Nephron (organoid): ENCODE measurements at regions not wholly inside any gene's neighbourhood (a gene's known extent, or its start where the extent isn't known, plus 50 kb on each side); places are given as distances from the start of the nearest gene placed in this dataset.

Source experiments
- H3K27ac Mint-ChIP-seq, 3 experiments: 2 replicates each; pipeline ENCODE4 v1.8.0; 2020; ENCODE audit warnings: mixed read lengths in 3 of 3, mild to moderate bottlenecking in 2 of 3, moderate library complexity in 1 of 3
- H3K27me3 Mint-ChIP-seq: 2 replicates; pipeline ENCODE4 v1.8.0; 2021; ENCODE audit warnings: low read depth, mild to moderate bottlenecking, moderate library complexity, mixed read lengths
- H3K36me3 Mint-ChIP-seq: 2 replicates; pipeline ENCODE4 v1.8.0; 2020; ENCODE audit warnings: low read depth, mixed read lengths
- H3K4me1 Mint-ChIP-seq: 2 replicates; pipeline ENCODE4 v1.8.0; 2020; ENCODE audit warnings: mixed read lengths
- H3K4me3 Mint-ChIP-seq, 3 experiments: 2 replicates each; pipeline ENCODE4 v1.8.0; 2020; ENCODE audit warnings: mild to moderate bottlenecking in 3 of 3, mixed read lengths in 3 of 3, moderate library complexity in 2 of 3
- H3K9me3 Mint-ChIP-seq: 2 replicates; pipeline ENCODE4 v1.8.0; 2020; ENCODE audit warnings: mixed read lengths
- TF ChIP-seq, protein P1 (sequence below), 3 experiments: fragments of 200-600 bp; sonication (generic); IDR thresholded peaks; one replicate each; pipeline ENCODE4 v1.5.0; 2021; ENCODE audit warnings: antibody characterized with exemption in 3 of 3; ENCODE audit not compliant: unreplicated experiment in 3 of 3

DNA sequence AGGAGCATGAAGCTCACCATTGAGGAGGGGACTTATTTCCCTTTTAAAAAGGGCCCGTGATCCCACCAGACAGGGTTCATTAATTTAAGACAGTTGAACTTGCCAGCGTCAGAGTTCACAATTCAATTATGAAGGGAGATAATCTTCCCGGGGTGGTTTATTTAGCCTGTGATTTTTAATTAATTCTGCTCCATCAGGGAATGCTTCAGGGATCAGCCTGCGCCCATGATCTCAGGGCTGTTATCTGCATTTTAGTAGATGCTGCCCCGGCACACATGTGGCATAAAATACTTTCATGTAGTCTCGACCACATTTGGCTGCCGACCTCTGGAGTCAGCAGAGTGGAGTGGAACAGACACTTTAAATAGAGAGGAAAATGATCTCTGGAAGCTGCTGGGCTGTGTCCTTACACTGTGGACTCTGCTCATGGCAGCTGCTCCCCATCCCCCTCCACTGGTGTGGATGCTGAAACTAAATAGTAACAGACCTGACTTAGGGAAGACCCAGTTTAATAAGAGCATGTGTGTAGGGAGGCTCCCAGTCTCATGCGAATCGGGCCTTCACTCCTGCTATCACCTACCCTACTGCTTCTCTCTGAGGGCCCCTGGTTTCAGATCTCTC is 256.9 kb downstream of the TEX29 start:
- peaks cover 9% of the 10 kb centered on the region for H3K36me3 Mint-ChIP-seq
- TF ChIP-seq, protein P1, sequence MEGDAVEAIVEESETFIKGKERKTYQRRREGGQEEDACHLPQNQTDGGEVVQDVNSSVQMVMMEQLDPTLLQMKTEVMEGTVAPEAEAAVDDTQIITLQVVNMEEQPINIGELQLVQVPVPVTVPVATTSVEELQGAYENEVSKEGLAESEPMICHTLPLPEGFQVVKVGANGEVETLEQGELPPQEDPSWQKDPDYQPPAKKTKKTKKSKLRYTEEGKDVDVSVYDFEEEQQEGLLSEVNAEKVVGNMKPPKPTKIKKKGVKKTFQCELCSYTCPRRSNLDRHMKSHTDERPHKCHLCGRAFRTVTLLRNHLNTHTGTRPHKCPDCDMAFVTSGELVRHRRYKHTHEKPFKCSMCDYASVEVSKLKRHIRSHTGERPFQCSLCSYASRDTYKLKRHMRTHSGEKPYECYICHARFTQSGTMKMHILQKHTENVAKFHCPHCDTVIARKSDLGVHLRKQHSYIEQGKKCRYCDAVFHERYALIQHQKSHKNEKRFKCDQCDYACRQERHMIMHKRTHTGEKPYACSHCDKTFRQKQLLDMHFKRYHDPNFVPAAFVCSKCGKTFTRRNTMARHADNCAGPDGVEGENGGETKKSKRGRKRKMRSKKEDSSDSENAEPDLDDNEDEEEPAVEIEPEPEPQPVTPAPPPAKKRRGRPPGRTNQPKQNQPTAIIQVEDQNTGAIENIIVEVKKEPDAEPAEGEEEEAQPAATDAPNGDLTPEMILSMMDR (IDR thresholded peaks at IDR 0.05; ENCODE audit: unreplicated experiment in 3 of 3), result no peak
- H3K27me3 Mint-ChIP-seq, result peaks cover 19% of the 10 kb centered on the region
- H3K4me3 Mint-ChIP-seq, result peak overlapping the region in 1 of 3 experiments; percentile 54
- peaks cover 44% of the 10 kb centered on the region for H3K9me3 Mint-ChIP-seq
- peaks cover 24% of the 10 kb centered on the region for H3K4me1 Mint-ChIP-seq
- peak overlapping the region; percentile 55 to 75 (median 58) for H3K27ac Mint-ChIP-seq

DNA sequence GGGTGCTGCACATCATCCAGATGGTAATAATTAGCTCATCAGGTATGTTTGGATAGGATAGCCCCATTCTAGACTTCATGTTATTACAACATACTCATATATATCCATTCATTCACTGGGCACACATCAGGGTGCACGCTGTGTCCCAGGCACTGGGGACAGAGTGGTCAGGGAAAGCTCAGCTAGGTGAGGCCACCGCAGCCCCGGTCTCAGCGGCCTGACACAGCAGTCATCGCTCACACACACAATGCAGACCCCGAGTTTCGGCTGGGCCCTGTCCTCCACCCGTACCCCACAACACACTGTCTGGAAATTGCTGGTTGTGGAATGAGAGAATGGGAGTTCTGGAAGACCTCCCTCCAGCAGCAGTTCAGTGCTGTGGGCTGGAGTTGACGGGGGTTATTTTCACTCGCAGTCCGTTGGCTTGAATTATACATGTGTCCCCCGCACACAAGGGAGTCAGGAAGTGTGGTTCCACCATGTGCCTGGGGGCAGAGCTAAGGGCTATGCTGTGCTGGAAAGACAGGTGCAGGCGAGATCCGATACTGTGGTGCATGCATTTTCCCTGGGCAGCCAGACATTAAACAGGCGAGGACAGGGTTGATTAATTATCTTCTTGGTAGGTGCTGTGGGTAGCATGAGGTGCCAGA is 257.6 kb downstream of the TEX29 start:
- Mint-ChIP-seq H3K36me3 (peaks cover 9% of the 10 kb centered on the region), H3K9me3 (peaks cover 41% of the 10 kb centered on the region), H3K4me3 (peak overlapping the region in 1 of 3 experiments; percentile 13), H3K27ac (peak overlapping the region in 1 of 3 experiments; percentile 75), H3K27me3 (peaks cover 19% of the 10 kb centered on the region), H3K4me1 (peaks cover 24% of the 10 kb centered on the region)
- TF ChIP-seq, protein P1 (IDR thresholded peaks at IDR 0.05; ENCODE audit: unreplicated experiment in 3 of 3), result no peak

DNA sequence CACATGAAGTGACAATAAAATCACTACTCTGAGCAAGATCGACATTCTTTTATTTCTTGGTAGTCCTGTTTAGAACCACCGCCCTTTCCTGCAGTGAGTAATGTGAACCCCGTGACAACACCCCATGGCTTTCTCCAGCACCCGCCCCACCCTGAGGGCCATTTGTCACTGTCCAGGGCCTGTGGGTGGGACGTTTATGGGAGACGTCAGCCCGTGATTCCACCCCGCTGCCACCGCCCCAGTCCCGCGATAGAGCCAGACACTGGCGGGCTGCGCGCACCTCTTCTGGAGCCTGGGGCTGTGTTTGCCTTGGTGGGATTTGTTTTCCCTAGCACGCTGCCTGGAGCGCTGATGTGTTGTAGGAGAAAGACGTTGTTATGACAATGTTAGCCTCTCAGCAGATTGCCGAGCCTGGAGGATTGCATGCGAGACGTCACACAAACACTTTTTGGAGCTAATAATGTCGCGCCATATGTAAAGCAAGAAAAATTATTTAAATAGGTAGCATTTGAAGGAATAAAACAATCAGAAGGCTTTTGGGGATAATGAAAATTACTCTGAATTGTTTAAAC is 263.7 kb downstream of the TEX29 start:
- no peak overlapping the region for H3K27ac Mint-ChIP-seq
- TF ChIP-seq, protein P1 (IDR thresholded peaks at IDR 0.05; ENCODE audit: unreplicated experiment in 3 of 3), result no peak
- no peaks in the 10 kb centered on the region for H3K36me3 Mint-ChIP-seq
- peaks cover 17% of the 10 kb centered on the region for H3K9me3 Mint-ChIP-seq
- H3K4me1 Mint-ChIP-seq, result no peaks in the 10 kb centered on the region
- no peak overlapping the region for H3K4me3 Mint-ChIP-seq
- H3K27me3 Mint-ChIP-seq, result peaks cover 26% of the 10 kb centered on the region

DNA sequence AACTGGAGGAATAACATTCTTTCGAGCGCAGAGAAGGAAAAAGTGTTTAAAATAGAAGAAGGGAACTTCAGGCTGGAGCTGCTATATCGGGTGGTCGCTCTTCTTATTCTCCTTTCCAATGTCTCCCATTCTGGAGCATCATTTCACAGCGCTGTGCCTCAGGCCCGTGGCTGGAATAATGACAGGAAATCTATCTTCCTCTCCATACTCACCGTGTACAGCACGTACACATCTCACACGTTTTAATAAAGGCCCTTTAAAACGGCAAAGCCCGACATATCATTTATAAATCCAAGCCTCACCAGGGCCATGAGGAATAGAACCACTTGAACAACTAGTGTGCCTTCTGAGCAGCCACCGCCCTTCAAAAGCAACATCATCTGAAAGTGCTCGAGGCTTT is 264.4 kb downstream of the TEX29 start:
- Mint-ChIP-seq H3K4me3 (no peak overlapping the region), H3K27ac (no peak overlapping the region), H3K27me3 (peaks cover 25% of the 10 kb centered on the region), H3K9me3 (peaks cover 12% of the 10 kb centered on the region), H3K4me1 (no peaks in the 10 kb centered on the region), H3K36me3 (no peaks in the 10 kb centered on the region)
- TF ChIP-seq, protein P1 (IDR thresholded peaks at IDR 0.05; ENCODE audit: unreplicated experiment in 3 of 3), result no peak

DNA sequence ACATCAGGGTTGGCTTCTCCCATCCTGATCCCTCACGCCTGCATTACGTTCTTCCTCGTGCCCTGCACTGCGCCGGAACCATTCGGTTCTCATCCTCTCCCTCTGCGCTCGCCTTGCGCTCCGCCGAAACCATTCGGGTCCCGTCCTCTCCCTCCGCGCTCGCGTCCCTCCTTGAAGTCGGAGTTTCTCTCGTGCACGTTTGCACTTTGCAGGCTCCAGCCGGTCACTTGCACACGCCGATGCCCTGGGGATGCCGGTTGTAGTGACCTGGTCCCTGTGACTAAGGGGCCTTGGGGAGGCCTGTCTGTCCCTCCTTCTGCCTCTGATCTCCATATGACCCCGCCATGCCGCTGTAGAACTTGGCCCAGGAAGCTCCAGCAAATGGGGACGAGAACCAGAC is 265.8 kb downstream of the TEX29 start:
- H3K27ac Mint-ChIP-seq, result no peak overlapping the region
- H3K27me3 Mint-ChIP-seq, result peaks cover 31% of the 10 kb centered on the region
- TF ChIP-seq, protein P1 (IDR thresholded peaks at IDR 0.05; ENCODE audit: unreplicated experiment in 3 of 3), result no peak
- no peak overlapping the region for H3K4me3 Mint-ChIP-seq
- peaks cover 8% of the 10 kb centered on the region for H3K9me3 Mint-ChIP-seq
- no peaks in the 10 kb centered on the region for H3K4me1 Mint-ChIP-seq
- no peaks in the 10 kb centered on the region for H3K36me3 Mint-ChIP-seq
